Sigmoid colon (tissue), 6 donors: ENCODE measurements at regions not wholly inside any gene's neighbourhood (a gene's known extent, or its start where the extent isn't known, plus 50 kb on each side); places are given as distances from the start of the nearest gene placed in this dataset.

ENCODE experiments used
- DNase-seq: peaks from one replicate; pipeline ENCODE4 v3.0.0-alpha.2; 2019
- H3K27ac ChIP-seq, 4 donors: fragments of 200-600 bp; sonication (generic); one replicate each; pipeline ENCODE4 v1.5.1; 2016 to 2019; ENCODE audit warnings: mild to moderate bottlenecking in 1 of 4
- H3K27me3 ChIP-seq, 3 donors: fragments of 200-600 bp; sonication (generic); one replicate each; pipeline ENCODE4 v1.5.1; 2019; ENCODE audit warnings: mild to moderate bottlenecking in 1 of 3
- H3K36me3 ChIP-seq, 4 donors: fragments of 200-600 bp; sonication (generic); one replicate each; pipeline ENCODE4 v1.5.1; 2016 to 2019
- H3K4me1 ChIP-seq, 4 donors: fragments of 200-600 bp; sonication (generic); one replicate each; pipeline ENCODE4 v1.5.1; 2017 to 2019
- H3K4me3 ChIP-seq, 4 donors: fragments of 200-600 bp; sonication (generic); one replicate each; pipeline ENCODE4 v1.5.1; 2017 to 2019; ENCODE audit warnings: mild to moderate bottlenecking in 2 of 4, moderate library complexity in 1 of 4
- H3K9me3 ChIP-seq, 4 donors: fragments of 200-600 bp in 3 of 4; sonication (generic) in 3 of 4; one replicate each; pipeline versions ENCODE4 v1.5.1 to v1.6.1; 2013 to 2019
- EP300 ChIP-seq, 4 donors: sonication (generic); formaldehyde crosslinking; IDR thresholded peaks; one replicate each; pipeline ENCODE4 v1.6.1; 2017; ENCODE audit warnings: antibody characterized with exemption in 4 of 4
- POLR2A ChIP-seq, 2 donors: fragments of 450-650 bp; IDR thresholded peaks; one replicate each; pipeline ENCODE4 v1.6.1; 2016; ENCODE audit warnings: antibody characterized with exemption in 2 of 2, mild to moderate bottlenecking in 2 of 2, moderate library complexity in 2 of 2
- POLR2AphosphoS5 ChIP-seq, 4 donors: sonication (generic); formaldehyde crosslinking; IDR thresholded peaks; one replicate each; pipeline ENCODE4 v1.6.1; 2017; ENCODE audit warnings: antibody characterized with exemption in 4 of 4
- WGBS, 2 donors: extraction: QIAGEN DNeasy Blood & Tissue Kit; methylation state at CpG; one replicate each; pipeline ENCODE4 v1.1.7; 2013; 5-methylcytosine and 5-hydroxymethylcytosine counted together
- intact Hi-C: fragments of 100-400 bp; cut with DNase I; formaldehyde crosslinking; loops from one replicate; pipeline ENCODE4 v1.15.1; 2023
- TF ChIP-seq, protein P1 (sequence below), 4 experiments: fragments of 450-650 bp in 3 of 4; fragments of 200-600 bp in 1 of 4; IDR thresholded peaks; one replicate each; pipeline ENCODE4 v1.5.1; 2016 to 2019; ENCODE audit warnings: antibody characterized with exemption in 4 of 4, mild to moderate bottlenecking in 3 of 4, moderate library complexity in 2 of 4
- donor health status: healthy with polysubstance abuse.
- donor health status: healthy.

DNA sequence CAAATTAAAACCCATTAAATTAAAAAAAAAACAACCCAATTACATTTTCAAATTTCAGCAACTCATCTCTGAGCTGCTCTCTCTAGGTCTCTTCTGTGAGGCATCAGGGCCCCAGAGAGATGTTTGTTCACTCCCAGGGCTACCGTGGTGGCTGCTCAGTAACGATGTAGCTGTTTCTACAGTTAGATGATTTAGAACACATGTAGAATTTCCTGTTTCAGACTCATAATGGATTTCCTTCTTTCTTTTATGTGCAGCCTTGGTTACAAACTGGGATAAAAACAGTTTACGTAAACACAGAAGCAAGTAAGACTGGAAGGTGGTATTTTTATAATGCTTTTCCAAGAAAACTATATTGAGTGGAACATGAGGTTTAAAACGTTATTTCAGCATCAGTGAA, 116.1 kb upstream of the CCN2 start:
- Histone ChIP-seq H3K4me1 (peaks cover 0 to 26% (median 15%) of the 10 kb centered on the region in 4 donors), H3K27ac (no peak overlapping the region), H3K27me3 (no peaks in the 10 kb centered on the region), H3K36me3 (no peaks in the 10 kb centered on the region), H3K9me3 (no peaks in the 10 kb centered on the region), H3K4me3 (no peak overlapping the region)
- WGBS, 2 donors = 36 to 60% methylated on average over 4 of the region's 4 CpGs
- TF ChIP-seq, protein P1, sequence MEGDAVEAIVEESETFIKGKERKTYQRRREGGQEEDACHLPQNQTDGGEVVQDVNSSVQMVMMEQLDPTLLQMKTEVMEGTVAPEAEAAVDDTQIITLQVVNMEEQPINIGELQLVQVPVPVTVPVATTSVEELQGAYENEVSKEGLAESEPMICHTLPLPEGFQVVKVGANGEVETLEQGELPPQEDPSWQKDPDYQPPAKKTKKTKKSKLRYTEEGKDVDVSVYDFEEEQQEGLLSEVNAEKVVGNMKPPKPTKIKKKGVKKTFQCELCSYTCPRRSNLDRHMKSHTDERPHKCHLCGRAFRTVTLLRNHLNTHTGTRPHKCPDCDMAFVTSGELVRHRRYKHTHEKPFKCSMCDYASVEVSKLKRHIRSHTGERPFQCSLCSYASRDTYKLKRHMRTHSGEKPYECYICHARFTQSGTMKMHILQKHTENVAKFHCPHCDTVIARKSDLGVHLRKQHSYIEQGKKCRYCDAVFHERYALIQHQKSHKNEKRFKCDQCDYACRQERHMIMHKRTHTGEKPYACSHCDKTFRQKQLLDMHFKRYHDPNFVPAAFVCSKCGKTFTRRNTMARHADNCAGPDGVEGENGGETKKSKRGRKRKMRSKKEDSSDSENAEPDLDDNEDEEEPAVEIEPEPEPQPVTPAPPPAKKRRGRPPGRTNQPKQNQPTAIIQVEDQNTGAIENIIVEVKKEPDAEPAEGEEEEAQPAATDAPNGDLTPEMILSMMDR (IDR thresholded peaks at IDR 0.05) = no peak
- TF ChIP-seq POLR2AphosphoS5 (IDR thresholded peaks at IDR 0.05) (no peak), POLR2A (IDR thresholded peaks at IDR 0.05) (no peak), EP300 (IDR thresholded peaks at IDR 0.05) (no peak)
- DNase-seq = no peak
- intact Hi-C loops = no loop called here

DNA sequence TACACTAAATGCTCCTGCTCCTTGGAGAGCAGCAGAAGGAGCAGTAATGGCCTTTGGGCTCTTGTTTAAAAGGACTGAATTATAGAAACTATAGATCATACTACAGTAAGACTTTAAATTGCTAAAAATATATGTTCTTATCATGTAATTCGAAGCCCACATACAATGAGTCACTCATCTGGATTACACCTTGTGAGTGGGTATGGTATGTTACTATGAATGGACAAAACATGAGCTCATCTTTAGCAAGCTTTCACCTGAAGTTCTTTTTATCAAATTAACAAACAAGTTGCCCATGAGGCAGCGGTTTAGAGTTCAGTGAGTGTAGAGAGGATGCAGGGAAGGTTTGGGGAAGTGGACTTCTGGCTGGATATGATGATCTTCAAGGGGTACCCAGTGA, 114.4 kb upstream of the CCN2 start:
- Histone ChIP-seq H3K4me3 (no peak overlapping the region), H3K4me1 (peaks cover 0 to 33% (median 22%) of the 10 kb centered on the region in 4 donors), H3K27me3 (no peaks in the 10 kb centered on the region), H3K9me3 (no peaks in the 10 kb centered on the region), H3K36me3 (no peaks in the 10 kb centered on the region), H3K27ac (no peak overlapping the region)
- DNase-seq = no peak
- WGBS, 2 donors = 81 to 91% methylated on average over 2 of the region's 2 CpGs
- intact Hi-C loops = no loop called here
- TF ChIP-seq, protein P1 (IDR thresholded peaks at IDR 0.05) = no peak
- TF ChIP-seq POLR2A (IDR thresholded peaks at IDR 0.05) (no peak), EP300 (IDR thresholded peaks at IDR 0.05) (no peak), POLR2AphosphoS5 (IDR thresholded peaks at IDR 0.05) (no peak)

DNA sequence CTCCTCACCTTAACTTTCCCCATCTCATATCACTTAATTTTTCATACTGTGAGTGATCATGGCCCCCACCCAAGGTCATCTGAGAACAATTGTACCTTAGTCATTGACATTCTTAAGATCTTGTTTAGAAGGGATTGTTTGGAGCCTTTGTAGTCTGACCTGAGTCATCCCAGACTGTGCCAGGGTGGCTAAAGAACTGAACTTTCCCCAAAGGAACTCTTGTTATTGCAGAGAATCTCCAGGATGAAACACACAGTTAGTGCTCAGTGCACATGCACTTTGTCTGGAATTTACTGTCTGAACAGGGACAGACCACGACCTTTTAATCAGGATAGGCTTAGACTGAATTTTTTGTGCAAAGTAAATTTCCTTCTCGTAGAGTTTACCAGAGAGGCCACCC, 112.6 kb upstream of the CCN2 start:
- intact Hi-C loops = no loop called here

DNA sequence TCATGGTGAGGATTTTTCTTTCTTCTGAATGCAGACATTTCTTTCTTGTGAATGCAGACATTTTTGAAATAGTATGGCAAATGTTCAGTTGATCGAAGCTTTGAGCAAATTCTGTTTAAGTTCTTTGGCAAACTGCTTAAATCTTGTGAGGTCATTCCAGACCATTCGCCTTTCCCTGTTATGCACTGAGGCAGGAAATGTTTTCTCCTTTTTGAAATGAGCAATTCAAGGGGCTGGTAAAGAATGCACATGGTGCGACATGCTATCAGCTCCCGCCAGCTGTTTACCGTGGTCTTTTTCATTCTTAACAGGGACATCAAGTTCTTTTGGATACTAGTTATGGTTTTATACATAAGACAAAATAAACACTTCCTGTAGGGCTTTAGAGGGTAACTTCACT, 112.0 kb upstream of the CCN2 start:
- no peak overlapping the region for H3K4me3 ChIP-seq
- H3K4me1 ChIP-seq = peaks cover 0 to 44% (median 22%) of the 10 kb centered on the region in 4 donors
- peak overlapping the region in 3 of 4 donors; percentile 27 to 42 (median 29) for H3K27ac ChIP-seq
- no peak for DNase-seq
- no peaks in the 10 kb centered on the region for H3K9me3 ChIP-seq
- intact Hi-C loops = no loop called here
- no peaks in the 10 kb centered on the region for H3K27me3 ChIP-seq
- TF ChIP-seq POLR2AphosphoS5 (IDR thresholded peaks at IDR 0.05) (no peak), EP300 (IDR thresholded peaks at IDR 0.05) (no peak), POLR2A (IDR thresholded peaks at IDR 0.05) (no peak)
- TF ChIP-seq, protein P1 (IDR thresholded peaks at IDR 0.05) = no peak
- 85 to 86% methylated on average over 5 of the region's 5 CpGs for WGBS, 2 donors
- no peaks in the 10 kb centered on the region for H3K36me3 ChIP-seq

More for the DNA sequence above, 112.6 kb upstream of the CCN2 start:
- H3K36me3 ChIP-seq = no peaks in the 10 kb centered on the region
- no peaks in the 10 kb centered on the region for H3K27me3 ChIP-seq
- H3K9me3 ChIP-seq = no peaks in the 10 kb centered on the region
- TF ChIP-seq POLR2AphosphoS5 (IDR thresholded peaks at IDR 0.05) = no peak
- 55 to 73% methylated on average over 2 of the region's 2 CpGs for WGBS, 2 donors
- no peak for DNase-seq
- H3K4me3 ChIP-seq = no peak overlapping the region
- peak overlapping the region in 3 of 4 donors; percentile 27 to 42 (median 29) for H3K27ac ChIP-seq
- H3K4me1 ChIP-seq = peaks cover 0 to 39% (median 22%) of the 10 kb centered on the region in 4 donors

DNA sequence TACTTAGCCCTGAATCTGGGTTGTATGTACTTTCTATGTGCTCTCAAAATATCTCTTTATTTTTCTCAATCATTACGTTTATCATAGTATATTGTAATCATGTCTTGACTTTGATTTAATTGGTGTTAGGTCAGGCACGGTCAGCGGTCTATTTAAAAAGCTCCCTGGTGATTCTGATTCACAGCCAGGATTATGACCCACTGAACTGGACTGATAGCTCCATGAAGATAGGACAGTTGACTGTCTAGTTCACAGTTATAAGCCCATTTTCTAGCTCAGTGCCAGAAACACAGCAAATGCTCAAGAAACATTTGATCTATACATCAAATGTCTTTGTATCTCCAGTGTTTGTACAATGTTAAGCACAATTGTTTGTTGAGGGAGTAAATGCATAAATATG, 111.5 kb upstream of the CCN2 start:
- Histone ChIP-seq H3K27me3 (no peaks in the 10 kb centered on the region), H3K36me3 (no peaks in the 10 kb centered on the region), H3K4me1 (peaks cover 0 to 49% (median 21%) of the 10 kb centered on the region in 4 donors), H3K4me3 (no peak overlapping the region), H3K9me3 (no peaks in the 10 kb centered on the region), H3K27ac (no peak overlapping the region)
- DNase-seq = no peak
- intact Hi-C loops = no loop called here
- 76 to 93% methylated on average over 3 of the region's 3 CpGs for WGBS, 2 donors
- no peak for TF ChIP-seq EP300 (IDR thresholded peaks at IDR 0.05)
- TF ChIP-seq POLR2AphosphoS5 (IDR thresholded peaks at IDR 0.05) = no peak
- TF ChIP-seq, protein P1 (IDR thresholded peaks at IDR 0.05) = no peak
- TF ChIP-seq POLR2A (IDR thresholded peaks at IDR 0.05) = no peak
